ENCODE measurements at regions not wholly inside any gene's neighbourhood (a gene's known extent, or its start where the extent isn't known, plus 50 kb on each side); places are given as distances from the start of the nearest gene placed in this dataset.

- DNase-seq (ENCODE audit: low spot score) = no peak
- no peak for TF ChIP-seq CTCF (IDR thresholded peaks at IDR 0.05; ENCODE audit: borderline replicate concordance, control extremely low read depth, extremely low read depth, insufficient read depth, missing control alignments)
- in situ Hi-C loops (cut with MboI; ENCODE audit: low sequenced_read_pairs, unreplicated experiment) = no loop called here
Observed at GRCh38 chr2:212864186-212864585, 287.2 kb downstream of the IKZF2 start.

- peak; percentile 20 for TF ChIP-seq CTCF (IDR thresholded peaks at IDR 0.05; ENCODE audit: borderline replicate concordance, control extremely low read depth, extremely low read depth, insufficient read depth, missing control alignments)
- in situ Hi-C loops (cut with MboI; ENCODE audit: low sequenced_read_pairs, unreplicated experiment) = no loop called here
- DNase-seq (ENCODE audit: low spot score) = peak; percentile 7
Observed at GRCh38 chr2:212863185-212863588, 288.2 kb downstream of the IKZF2 start.

- in situ Hi-C loops (cut with MboI; ENCODE audit: low sequenced_read_pairs, unreplicated experiment) = no loop called here
- no peak for DNase-seq (ENCODE audit: low spot score)
- no peak for TF ChIP-seq CTCF (IDR thresholded peaks at IDR 0.05; ENCODE audit: borderline replicate concordance, control extremely low read depth, extremely low read depth, insufficient read depth, missing control alignments)
Observed at GRCh38 chr2:212858496-212858895, 292.9 kb downstream of the IKZF2 start.

GRCh38 chr2:212854771-212855170 is 296.6 kb downstream of the IKZF2 start:
- no peak for DNase-seq (ENCODE audit: low spot score)
- no peak for TF ChIP-seq CTCF (IDR thresholded peaks at IDR 0.05; ENCODE audit: borderline replicate concordance, control extremely low read depth, extremely low read depth, insufficient read depth, missing control alignments)
- in situ Hi-C loops (cut with MboI; ENCODE audit: low sequenced_read_pairs, unreplicated experiment) = no loop called here

GRCh38 chr2:212854116-212854515 is 297.3 kb downstream of the IKZF2 start:
- in situ Hi-C loops (cut with MboI; ENCODE audit: low sequenced_read_pairs, unreplicated experiment) = no loop called here
- TF ChIP-seq CTCF (IDR thresholded peaks at IDR 0.05; ENCODE audit: borderline replicate concordance, control extremely low read depth, extremely low read depth, insufficient read depth, missing control alignments) = no peak

GRCh38 chr2:212845941-212846340 is 305.5 kb downstream of the IKZF2 start:
- in situ Hi-C loops (cut with MboI; ENCODE audit: low sequenced_read_pairs, unreplicated experiment) = no loop called here
- TF ChIP-seq CTCF (IDR thresholded peaks at IDR 0.05; ENCODE audit: borderline replicate concordance, control extremely low read depth, extremely low read depth, insufficient read depth, missing control alignments) = no peak
- DNase-seq (ENCODE audit: low spot score) = no peak

More at GRCh38 chr2:212854116-212854515, 297.3 kb downstream of the IKZF2 start:
- DNase-seq (ENCODE audit: low spot score) = no peak
